ENCODE measurements at regions not wholly inside any gene's neighbourhood (a gene's known extent, or its start where the extent isn't known, plus 50 kb on each side); places are given as distances from the start of the nearest gene placed in this dataset.

DNA sequence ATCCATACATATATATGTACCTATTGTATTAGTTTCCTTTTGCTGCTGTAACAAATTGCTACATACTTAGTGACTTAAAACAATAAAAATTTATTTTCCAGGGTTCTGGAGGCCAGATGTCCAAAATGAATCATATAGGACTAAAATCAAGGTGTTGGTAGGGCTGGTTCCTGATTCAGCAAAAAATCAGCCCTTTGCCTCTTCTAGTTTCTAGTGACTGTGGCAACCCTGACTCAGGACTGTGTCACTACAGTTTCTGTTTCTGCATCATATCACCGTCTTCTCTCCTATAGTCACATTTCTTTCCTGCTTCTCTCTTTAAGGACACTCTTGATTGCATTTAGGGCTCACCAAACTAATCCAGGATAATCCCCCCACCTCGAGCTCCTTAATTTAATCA lies 386.3 kb upstream of the TBX3 start:
- TF ChIP-seq, protein P1, sequence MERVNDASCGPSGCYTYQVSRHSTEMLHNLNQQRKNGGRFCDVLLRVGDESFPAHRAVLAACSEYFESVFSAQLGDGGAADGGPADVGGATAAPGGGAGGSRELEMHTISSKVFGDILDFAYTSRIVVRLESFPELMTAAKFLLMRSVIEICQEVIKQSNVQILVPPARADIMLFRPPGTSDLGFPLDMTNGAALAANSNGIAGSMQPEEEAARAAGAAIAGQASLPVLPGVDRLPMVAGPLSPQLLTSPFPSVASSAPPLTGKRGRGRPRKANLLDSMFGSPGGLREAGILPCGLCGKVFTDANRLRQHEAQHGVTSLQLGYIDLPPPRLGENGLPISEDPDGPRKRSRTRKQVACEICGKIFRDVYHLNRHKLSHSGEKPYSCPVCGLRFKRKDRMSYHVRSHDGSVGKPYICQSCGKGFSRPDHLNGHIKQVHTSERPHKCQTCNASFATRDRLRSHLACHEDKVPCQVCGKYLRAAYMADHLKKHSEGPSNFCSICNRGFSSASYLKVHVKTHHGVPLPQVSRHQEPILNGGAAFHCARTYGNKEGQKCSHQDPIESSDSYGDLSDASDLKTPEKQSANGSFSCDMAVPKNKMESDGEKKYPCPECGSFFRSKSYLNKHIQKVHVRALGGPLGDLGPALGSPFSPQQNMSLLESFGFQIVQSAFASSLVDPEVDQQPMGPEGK (CRISPR knock-in tag; IDR thresholded peaks at IDR 0.05; ENCODE audit: borderline replicate concordance), result no peak
- TF ChIP-seq ZNF8 (CRISPR knock-in tag; IDR thresholded peaks at IDR 0.05) (no peak), BACH2 (CRISPR knock-in tag; IDR thresholded peaks at IDR 0.05; ENCODE audit: borderline replicate concordance) (no peak), TOX (CRISPR knock-in tag; IDR thresholded peaks at IDR 0.05; ENCODE audit: borderline replicate concordance) (no peak), PPARA (CRISPR knock-in tag; IDR thresholded peaks at IDR 0.05; ENCODE audit: borderline replicate concordance) (no peak), SNAI2 (CRISPR knock-in tag; IDR thresholded peaks at IDR 0.05) (no peak), ZNF565 (CRISPR knock-in tag; conservative IDR thresholded peaks at IDR 0.05; ENCODE audit: low read depth) (no peak), ZFP3 (CRISPR knock-in tag; IDR thresholded peaks at IDR 0.05) (no peak), ARNTL (CRISPR knock-in tag; IDR thresholded peaks at IDR 0.05; ENCODE audit: borderline replicate concordance, low read depth) (no peak)
- TF ChIP-seq, protein P2, sequence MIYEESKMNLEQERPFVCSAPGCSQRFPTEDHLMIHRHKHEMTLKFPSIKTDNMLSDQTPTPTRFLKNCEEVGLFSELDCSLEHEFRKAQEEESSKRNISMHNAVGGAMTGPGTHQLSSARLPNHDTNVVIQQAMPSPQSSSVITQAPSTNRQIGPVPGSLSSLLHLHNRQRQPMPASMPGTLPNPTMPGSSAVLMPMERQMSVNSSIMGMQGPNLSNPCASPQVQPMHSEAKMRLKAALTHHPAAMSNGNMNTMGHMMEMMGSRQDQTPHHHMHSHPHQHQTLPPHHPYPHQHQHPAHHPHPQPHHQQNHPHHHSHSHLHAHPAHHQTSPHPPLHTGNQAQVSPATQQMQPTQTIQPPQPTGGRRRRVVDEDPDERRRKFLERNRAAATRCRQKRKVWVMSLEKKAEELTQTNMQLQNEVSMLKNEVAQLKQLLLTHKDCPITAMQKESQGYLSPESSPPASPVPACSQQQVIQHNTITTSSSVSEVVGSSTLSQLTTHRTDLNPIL (CRISPR knock-in tag; IDR thresholded peaks at IDR 0.05; ENCODE audit: low read depth), result no peak
- TF ChIP-seq, protein P3, sequence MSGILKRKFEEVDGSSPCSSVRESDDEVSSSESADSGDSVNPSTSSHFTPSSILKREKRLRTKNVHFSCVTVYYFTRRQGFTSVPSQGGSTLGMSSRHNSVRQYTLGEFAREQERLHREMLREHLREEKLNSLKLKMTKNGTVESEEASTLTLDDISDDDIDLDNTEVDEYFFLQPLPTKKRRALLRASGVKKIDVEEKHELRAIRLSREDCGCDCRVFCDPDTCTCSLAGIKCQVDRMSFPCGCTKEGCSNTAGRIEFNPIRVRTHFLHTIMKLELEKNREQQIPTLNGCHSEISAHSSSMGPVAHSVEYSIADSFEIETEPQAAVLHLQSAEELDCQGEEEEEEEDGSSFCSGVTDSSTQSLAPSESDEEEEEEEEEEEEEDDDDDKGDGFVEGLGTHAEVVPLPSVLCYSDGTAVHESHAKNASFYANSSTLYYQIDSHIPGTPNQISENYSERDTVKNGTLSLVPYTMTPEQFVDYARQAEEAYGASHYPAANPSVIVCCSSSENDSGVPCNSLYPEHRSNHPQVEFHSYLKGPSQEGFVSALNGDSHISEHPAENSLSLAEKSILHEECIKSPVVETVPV (CRISPR knock-in tag; IDR thresholded peaks at IDR 0.05), result no peak
